Lower leg skin (tissue), 4 donors: ENCODE measurements at regions not wholly inside any gene's neighbourhood (a gene's known extent, or its start where the extent isn't known, plus 50 kb on each side); places are given as distances from the start of the nearest gene placed in this dataset.

ENCODE experiments used
- DNase-seq, 2 donors: peaks; one replicate each; pipeline ENCODE4 v3.0.0-alpha.2; 2019; ENCODE audit warnings: low spot score in 2 of 2
- H3K4me3 ChIP-seq: fragments of 200-600 bp; sonication (generic); 2 replicates; pipeline ENCODE4 v1.5.1; 2017; ENCODE audit warnings: mild to moderate bottlenecking, low read depth; ENCODE audit not compliant: poor library complexity, severe bottlenecking
- CTCF ChIP-seq, 3 donors: fragments of 450-650 bp; IDR thresholded peaks; one replicate each; pipeline ENCODE4 v1.5.1; 2016; ENCODE audit warnings: antibody characterized with exemption in 3 of 3, mild to moderate bottlenecking in 3 of 3, moderate library complexity in 2 of 3
- POLR2A ChIP-seq, 2 donors: fragments of 450-650 bp; IDR thresholded peaks; one replicate each; pipeline ENCODE4 v1.6.1; 2016 to 2017; ENCODE audit warnings: antibody characterized with exemption in 2 of 2, mild to moderate bottlenecking in 1 of 2, moderate library complexity in 1 of 2
- WGBS, 2 donors: methylation state at CpG; one replicate each; pipeline ENCODE4 v1.1.5; 2018; 5-methylcytosine and 5-hydroxymethylcytosine counted together
- intact Hi-C: fragments of 100-400 bp; cut with DNase I; formaldehyde crosslinking; loops from one replicate; pipeline ENCODE4 v1.15.0; 2023; ENCODE audit warnings: low total_unique reads

- WGBS, 2 donors: 81 to 90% methylated on average over 19 to 21 of the region's 21 CpGs
- no peak for DNase-seq
- no peak overlapping the region for H3K4me3 ChIP-seq
- intact Hi-C loops: no loop called here
- no peak for TF ChIP-seq POLR2A (IDR thresholded peaks at IDR 0.05)
- TF ChIP-seq CTCF (IDR thresholded peaks at IDR 0.05): no peak
Measured at GRCh38 chr12:123034022-123034541, 53.6 kb downstream of the ARL6IP4 start.

GRCh38 chr12:123033392-123034021, 53.0 kb downstream of the ARL6IP4 start:
- DNase-seq: no peak
- intact Hi-C loops: no loop called here
- 93 to 98% methylated on average over 3 of the region's 3 CpGs for WGBS, 2 donors
- no peak overlapping the region for H3K4me3 ChIP-seq
- TF ChIP-seq CTCF (IDR thresholded peaks at IDR 0.05) (no peak), POLR2A (IDR thresholded peaks at IDR 0.05) (no peak)

GRCh38 chr12:123032736-123033391, 52.4 kb downstream of the ARL6IP4 start:
- no peak for DNase-seq
- intact Hi-C loops: no loop called here
- WGBS, 2 donors: 83 to 90% methylated on average over 8 of the region's 8 CpGs
- H3K4me3 ChIP-seq: no peak overlapping the region
- TF ChIP-seq CTCF (IDR thresholded peaks at IDR 0.05): no peak
- TF ChIP-seq POLR2A (IDR thresholded peaks at IDR 0.05): no peak
